ENCODE measurements at regions not wholly inside any gene's neighbourhood (a gene's known extent, or its start where the extent isn't known, plus 50 kb on each side); places are given as distances from the start of the nearest gene placed in this dataset.

DNA sequence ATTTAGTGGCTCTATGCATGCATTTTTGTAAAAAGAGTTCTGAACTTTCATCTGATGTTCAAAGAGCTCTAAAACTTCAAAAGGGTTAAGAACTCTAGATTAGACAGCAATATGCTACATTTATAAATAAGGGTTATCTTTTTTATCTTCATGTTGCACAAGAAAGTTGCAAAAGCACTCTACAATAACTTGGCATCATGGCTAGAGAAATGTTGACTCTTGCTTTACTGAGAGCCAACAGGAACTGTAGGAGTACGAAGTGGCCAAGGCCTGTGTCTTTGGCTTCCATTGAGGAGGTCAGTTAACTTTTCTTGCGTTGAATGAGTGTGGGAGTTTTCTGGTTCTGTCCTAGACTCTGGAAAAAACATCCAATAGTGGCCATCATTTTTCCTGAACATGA lies 516.9 kb downstream of the TFAP2B start:
- TF ChIP-seq FOXA1 (IDR thresholded peaks at IDR 0.05), result no peak
- no peak for TF ChIP-seq FOXM1 (IDR thresholded peaks at IDR 0.05; ENCODE audit: borderline replicate concordance)
- no peak for TF ChIP-seq LEF1 (IDR thresholded peaks at IDR 0.05; ENCODE audit: borderline replicate concordance)
- no peak for TF ChIP-seq SP1 (IDR thresholded peaks at IDR 0.05)
- no peak for TF ChIP-seq SUZ12 (IDR thresholded peaks at IDR 0.05)
- TF ChIP-seq BHLHE40 (IDR thresholded peaks at IDR 0.05; ENCODE audit: borderline replicate concordance), result no peak
- no peak for TF ChIP-seq L3MBTL2 (conservative IDR thresholded peaks at IDR 0.05)
- no peak for TF ChIP-seq HDGF (IDR thresholded peaks at IDR 0.05; ENCODE audit: borderline replicate concordance)
- no peak for TF ChIP-seq FOXK2 (IDR thresholded peaks at IDR 0.05)
- TF ChIP-seq ARNT (IDR thresholded peaks at IDR 0.05), result no peak
- no peak for TF ChIP-seq ELF4 (IDR thresholded peaks at IDR 0.05)
- TF ChIP-seq NFRKB (IDR thresholded peaks at IDR 0.05), result no peak
